IPS DF 19.7 (cell line): ENCODE measurements at regions not wholly inside any gene's neighbourhood (a gene's known extent, or its start where the extent isn't known, plus 50 kb on each side); places are given as distances from the start of the nearest gene placed in this dataset.

Experiments
- DNase-seq: peaks from one replicate; pipeline ENCODE4 v3.0.0-alpha.2; 2013; ENCODE audit warnings: low read depth, low spot score

DNA sequence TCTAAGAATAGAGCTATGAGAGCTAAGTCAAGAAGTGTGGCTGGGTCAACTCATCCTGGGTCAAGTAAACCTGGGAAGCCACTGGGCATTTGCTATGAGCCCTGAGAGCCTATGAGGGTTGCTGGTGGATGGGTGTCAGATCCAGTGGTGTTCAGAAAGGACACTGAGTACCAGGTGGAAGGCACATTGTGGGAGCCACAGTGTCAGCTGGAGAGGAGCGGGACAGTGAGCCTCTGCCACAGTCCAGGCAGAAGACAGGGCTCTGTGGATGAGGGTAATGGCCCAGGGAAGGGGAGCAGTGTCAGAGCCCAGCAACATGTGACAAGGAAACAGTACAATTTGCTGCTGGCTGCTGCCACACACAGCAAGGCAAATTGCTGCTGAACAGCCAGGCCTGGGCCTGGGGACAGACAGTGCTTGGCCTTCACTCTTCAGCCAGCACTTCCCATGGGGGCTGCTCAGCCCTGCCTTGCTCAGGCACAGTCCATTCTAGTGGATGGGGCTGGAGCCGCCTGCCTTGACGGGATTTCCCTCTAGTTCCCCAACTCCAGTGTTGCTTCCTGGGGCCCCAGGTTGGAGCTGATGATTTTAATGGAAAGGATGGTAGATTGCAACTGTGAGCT lies 90.9 kb upstream of the CHST15 start:
- DNase-seq: no peak

GRCh38 chr10:124183617-124184016 lies 90.2 kb upstream of the CHST15 start:
- no peak for DNase-seq

GRCh38 chr10:124182088-124182541 lies 88.7 kb upstream of the CHST15 start:
- no peak for DNase-seq

- no peak for DNase-seq
Measured at GRCh38 chr10:124181656-124182055, 88.3 kb upstream of the CHST15 start.

DNA sequence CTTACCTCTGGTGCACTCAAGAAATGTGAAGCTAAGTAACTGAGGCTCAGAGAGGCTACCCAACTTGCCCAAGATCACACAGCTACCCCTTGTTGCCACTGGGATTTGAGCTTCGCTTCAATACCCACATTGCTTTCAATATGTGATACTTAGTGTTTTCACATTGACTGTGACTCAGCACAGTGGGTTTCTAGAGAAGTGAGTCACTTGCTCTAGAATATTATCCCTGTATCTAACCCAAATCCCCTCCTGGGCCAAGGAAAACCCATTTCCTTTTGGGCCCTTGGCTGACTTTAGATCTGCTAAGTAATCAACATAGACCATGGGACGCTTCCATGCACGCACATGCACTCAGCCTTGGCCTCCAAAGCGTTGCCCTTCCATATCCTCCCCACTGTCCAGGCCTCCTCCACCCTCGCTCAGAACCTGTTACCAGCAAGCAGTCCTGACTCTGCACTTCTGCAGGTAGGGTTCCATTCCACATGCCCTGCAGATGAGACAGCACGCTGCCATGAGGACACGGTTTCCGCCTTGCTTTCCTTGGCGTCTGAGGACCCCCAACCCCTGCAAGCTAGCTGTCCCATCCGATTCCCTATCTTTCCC lies 87.7 kb upstream of the CHST15 start:
- DNase-seq: no peak

- no peak for DNase-seq
Measured at GRCh38 chr10:124180044-124180745, 86.8 kb upstream of the CHST15 start.

- no peak for DNase-seq
Measured at GRCh38 chr10:124179308-124180043, 86.1 kb upstream of the CHST15 start.

- DNase-seq: no peak
Measured at GRCh38 chr10:124177180-124177518, 83.8 kb upstream of the CHST15 start.

- DNase-seq: no peak
Measured at GRCh38 chr10:124176349-124177179, 83.2 kb upstream of the CHST15 start.

DNA sequence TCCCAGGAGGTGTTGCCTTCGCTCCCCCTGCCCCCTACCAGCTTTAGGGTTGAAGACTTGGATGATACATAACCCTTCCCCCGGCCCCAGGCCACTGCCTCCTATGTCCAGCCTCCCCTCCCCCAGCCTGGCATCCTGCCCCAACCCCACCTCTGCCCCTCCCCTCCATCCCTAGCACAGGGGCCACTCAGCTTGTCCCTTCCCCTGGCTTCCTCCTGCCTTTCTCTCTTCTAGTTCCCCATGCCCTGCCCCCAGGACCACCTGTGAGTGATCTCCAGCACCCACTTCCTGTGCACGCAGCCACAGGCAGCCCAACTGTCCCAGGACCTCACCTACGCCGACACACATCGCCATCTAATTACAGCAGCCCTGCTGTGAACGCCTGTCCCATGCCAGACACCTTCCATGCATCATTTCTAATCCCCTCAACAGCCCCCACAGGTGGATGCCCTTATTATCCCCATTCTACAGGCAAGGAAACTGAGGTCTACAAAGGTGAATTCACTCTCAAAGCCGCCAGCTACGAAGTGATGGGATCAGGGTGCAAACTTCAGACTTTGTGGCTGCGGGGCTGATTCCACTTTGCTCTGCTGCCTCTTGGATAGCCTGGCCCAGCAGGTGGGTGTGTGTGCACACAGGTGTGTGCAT lies 82.4 kb upstream of the CHST15 start:
- DNase-seq: no peak

- no peak for DNase-seq
Measured at GRCh38 chr10:124174673-124175645, 81.6 kb upstream of the CHST15 start.

GRCh38 chr10:124174071-124174566 lies 80.7 kb upstream of the CHST15 start:
- no peak for DNase-seq

DNA sequence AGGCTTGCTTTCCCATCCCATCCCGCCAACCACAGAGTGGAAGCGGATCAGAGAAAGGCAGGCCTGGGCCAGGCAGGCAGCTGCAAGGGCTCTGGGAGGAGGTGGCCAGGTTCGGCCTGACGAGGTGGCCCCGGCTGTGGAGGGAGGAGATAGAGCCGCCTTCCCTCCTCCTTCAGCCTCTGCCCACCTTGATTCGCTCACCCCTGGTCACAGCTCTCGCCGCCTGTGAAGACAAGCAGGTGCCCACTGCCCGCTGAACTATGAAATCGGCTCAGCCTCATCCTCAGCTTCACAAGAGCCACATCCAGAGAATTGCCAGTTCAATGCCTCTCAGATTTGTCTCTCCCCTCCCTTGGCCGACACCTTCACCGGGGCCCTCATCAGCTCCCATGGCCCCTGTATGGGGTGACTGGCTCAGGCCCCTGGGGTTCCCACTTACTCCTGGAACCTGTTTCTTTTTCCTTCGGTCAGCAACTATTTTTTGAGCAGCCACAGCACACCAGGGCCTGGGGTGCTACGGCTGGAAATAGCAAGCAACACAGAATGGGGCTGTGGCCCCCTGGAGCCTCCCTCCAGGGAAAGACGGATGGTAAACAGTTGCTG lies 80.0 kb upstream of the CHST15 start:
- DNase-seq: no peak

GRCh38 chr10:124172181-124172916 lies 79.0 kb upstream of the CHST15 start:
- DNase-seq: no peak

DNA sequence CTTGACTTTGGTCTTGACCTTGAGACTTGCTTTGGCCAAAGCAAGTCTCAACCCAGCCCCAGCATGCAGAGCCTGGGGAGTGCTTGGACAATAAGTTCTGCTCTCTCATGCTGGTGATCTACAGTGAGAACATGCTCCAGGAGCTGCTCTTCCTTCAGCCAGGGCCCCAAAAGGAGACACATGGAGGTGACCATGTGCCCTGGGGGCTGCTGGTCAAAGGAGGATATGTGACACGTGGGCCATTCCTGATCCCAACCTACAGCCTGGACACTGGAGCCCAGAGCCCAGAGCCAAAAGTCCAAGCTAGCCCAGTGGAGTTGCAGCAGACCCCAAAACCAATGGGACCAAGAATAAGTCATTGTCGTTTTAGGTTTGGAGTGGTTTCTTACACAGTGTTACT lies 78.2 kb upstream of the CHST15 start:
- no peak for DNase-seq

- no peak for DNase-seq
Measured at GRCh38 chr10:124170631-124171030, 77.2 kb upstream of the CHST15 start.

- DNase-seq: no peak
Measured at GRCh38 chr10:124168991-124169802, 75.8 kb upstream of the CHST15 start.

DNA sequence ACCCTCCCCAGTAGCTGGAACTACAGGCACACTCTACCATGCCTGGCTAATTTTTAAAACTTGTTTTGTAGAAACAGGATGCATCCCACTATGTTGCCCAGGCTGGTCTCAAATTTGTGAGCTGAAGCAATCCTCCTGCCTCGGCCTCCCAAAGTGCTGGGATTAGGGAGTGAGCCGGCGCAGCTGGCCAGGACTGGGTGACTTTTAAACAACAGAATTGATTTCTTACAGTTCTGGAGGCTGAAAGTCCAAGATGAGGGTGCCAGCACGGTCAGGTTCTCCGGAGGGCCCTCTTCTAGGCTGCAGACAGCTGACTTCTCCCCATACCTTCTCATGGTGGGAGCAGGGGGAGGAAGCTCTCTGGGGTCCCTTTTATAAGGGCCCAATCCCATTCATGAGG lies 75.2 kb upstream of the CHST15 start:
- no peak for DNase-seq
